ENCODE measurements at regions not wholly inside any gene's neighbourhood (a gene's known extent, or its start where the extent isn't known, plus 50 kb on each side); places are given as distances from the start of the nearest gene placed in this dataset.
"Not testable (repeated sequence)": the region's sequence is repeated elsewhere in the genome, so short reads cannot be mapped to it uniquely, and the experiment has no call there.

DNA sequence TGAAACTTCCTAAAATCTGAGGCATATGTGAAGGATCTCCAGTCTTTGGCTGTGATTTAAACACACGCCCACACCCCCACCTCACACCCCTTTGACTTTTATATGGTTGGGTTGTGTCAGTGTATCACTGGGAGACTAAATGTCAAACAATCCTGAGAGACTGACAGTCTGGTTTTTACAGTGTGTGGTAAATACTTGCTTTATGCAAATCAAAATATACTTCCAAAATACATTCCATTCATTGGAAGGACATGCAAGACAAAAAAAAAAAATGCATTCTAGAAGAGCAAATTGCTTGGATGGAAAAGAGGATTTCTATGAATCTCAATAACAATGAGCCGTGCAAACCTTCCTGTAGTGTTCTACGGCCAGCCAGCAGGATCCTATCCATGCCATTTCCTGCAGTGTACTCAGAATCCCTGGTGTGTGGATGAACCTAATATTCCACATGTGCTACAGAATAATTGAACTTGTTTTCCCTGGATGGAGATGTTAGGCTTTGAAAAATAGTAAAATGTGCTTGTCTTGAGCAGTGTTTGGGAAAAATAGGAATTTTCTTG, 602.1 kb upstream of the GOT2 start:
- DNase-seq (ENCODE audit: low read depth in 3 of 3) = no peak

DNA sequence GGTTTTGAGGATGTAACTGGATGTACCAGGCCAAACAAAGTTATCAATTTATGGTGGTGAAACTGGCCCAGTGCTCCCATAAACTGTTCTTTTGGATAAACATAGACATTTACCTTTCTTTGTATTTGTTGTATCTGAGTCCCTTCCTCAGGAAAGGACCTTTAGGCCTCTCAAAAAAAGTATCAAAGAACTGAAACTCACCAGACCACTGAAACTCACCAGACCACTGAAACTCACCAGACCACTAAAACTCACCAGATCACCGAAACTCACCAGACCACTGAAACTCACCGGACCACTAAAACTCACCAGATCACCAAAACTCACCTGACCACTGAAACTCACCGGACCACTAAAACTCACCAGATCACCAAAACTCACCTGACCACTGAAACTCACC, 597.6 kb upstream of the GOT2 start:
- DNase-seq (ENCODE audit: low read depth in 3 of 3) = not testable (repeated sequence)

DNA sequence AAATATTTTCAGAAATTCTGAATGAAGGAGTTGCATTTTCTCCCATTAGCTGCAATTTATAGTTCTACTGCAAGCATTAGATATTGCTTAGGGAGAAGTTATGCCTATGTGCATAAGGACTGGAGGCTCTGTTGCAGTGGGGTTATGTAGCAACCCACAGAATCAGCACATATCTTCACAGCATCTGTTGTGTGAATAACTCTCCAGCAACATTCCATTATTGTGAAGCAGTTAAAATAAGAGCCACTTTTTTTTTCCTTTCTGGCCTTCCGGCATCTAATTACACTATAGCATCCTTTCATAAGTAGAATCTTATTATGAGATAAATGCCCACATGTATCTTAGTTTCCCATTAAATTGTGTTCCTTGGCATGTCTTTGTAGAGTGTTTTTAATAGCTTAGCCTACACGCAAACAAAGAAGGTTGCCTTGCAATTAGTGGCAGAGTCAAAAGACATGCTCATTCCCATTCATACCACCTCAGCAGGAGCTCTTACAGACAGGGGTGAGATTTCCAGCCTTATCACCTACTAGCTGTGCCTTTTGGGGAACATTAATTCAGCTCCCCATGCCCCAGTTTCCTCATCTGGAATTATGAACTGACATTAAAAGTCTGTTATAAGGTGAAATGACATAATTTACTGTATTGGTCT, 596.0 kb upstream of the GOT2 start:
- no peak for DNase-seq (ENCODE audit: low read depth in 3 of 3)

DNA sequence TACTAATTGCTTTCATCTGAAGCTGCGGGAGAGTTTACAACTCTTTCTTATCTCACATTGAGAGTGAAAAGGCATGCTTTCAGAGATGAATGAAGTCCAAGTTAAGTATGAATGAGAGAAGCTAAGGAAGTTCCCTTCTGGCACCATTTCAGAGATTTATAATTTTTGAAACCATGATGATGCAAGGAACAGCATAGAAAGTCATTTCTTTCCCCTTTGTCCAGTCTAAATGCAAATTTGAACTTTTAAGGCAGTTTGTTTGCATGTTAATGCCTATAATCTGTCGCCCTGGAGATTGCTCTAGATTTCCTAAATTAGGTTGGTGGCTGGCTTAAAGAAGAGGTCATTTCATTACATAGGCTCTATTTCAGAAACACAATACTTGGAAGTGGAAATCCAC, 594.8 kb upstream of the GOT2 start:
- no peak for DNase-seq (ENCODE audit: low read depth in 3 of 3)

DNA sequence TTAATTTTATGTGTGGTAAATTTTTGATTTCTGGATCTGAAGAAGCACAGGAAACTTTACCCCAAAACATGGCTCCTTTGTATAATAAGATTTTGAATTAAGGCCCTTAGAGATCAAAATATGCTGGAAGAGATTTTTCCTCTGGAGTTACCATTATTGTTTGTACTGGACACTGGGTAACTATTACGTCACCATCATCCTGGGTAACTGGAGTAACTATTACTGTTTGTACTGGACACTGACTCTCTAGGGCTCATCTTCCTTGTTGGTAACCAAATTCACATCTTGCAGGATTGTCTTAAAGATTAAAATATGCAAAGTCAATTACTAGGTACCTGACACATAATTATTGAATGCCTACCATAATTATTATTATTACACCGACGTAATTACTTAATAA, 593.8 kb upstream of the GOT2 start:
- no peak for DNase-seq (ENCODE audit: low read depth in 3 of 3)

DNA sequence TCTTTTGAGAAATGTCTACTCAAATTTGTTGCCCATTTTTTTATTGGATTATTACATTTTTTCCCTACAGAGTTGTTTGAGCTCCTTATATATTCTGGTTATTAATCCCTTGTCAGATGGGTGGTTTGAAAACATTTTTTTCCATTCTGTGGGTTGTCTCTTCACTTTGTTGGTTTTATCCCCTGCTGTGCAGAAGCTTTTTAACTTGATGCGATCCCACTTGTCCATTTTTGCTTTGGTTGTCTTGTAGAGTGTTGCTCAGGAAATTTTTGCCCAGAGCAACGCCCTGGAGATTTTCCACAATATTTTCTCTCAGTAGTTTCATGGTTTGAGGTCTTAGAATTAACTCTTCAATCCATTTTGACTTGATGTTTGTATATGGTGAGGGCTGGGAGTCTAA, 592.8 kb upstream of the GOT2 start:
- DNase-seq (ENCODE audit: low read depth in 3 of 3) = no peak

DNA sequence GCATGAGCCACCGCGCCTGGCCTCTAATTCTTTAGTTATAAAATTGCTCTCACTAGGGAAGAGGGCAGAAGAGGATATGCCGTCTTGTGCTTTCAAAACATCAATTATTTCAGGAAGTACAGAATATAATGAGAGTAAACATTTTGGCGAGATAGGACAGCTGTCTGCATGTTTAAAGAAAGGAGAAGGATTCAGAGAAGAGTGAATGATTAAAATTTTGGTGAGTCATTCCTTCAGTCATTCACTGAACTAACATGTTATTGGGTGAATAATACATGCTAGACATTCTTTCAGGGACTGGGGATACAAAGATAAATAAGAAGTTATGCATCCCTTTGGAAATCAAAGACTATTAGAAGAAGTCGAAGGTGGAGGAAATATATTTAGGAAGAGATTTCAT, 590.3 kb upstream of the GOT2 start:
- no peak for DNase-seq (ENCODE audit: low read depth in 3 of 3)

DNA sequence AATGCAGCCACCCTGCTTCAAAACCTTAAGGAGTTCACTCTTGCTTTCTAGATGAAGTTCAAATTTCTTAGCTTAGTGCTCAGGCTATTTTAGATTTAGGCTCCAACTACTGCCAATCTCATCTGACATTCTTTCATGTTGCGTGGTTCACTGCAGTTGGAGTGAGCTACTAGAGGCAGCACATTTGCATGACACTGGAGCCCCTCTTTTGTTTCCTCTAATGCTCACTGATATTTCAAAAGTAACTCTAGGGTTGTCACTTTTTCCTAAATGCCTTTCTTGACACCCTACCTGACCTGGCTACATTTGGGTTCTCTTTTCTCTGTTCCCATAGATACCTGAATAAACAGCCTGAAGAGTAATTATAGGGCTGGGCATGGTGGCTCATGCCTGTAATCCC, 586.5 kb upstream of the GOT2 start:
- no peak for DNase-seq (ENCODE audit: low read depth in 3 of 3)

DNA sequence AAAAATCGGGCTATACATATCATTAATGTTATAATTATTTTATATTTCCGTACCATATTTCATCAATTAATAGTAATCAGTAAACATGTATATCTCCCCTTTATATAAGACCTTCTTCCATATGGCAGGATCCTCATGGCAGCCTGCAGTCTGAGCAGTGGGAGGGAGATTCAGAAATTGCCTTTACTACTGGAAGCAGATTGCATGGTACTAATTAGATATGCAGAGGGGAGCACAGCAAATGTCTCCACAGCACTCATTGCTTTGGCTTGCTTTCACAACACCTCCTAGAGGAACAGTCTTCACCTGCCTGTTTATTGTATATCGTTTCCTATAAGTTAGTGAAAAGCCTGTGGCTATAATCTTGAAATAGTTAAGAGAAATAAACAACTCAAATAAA, 585.8 kb upstream of the GOT2 start:
- DNase-seq (ENCODE audit: low read depth in 3 of 3) = no peak

DNA sequence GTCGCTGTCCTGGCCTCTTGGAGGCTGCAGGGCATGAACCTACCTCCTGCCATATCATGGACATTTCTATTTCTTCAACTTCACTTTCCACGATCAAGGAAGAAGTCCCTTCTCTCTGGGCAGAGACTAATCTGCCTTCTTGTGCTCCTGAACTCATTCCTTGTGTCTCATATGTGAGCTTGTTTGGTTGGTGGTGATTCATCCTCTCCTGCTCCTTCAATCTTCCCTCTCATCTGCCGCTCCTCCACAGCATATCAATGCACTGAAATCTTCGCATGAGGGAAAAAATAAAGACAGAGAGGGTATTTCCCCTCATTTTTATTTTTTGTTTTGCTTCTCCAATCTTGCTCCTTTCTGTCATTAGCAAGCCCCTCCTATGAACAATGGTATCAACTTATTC, 571.7 kb upstream of the GOT2 start:
- no peak for DNase-seq (ENCODE audit: low read depth in 3 of 3)

DNA sequence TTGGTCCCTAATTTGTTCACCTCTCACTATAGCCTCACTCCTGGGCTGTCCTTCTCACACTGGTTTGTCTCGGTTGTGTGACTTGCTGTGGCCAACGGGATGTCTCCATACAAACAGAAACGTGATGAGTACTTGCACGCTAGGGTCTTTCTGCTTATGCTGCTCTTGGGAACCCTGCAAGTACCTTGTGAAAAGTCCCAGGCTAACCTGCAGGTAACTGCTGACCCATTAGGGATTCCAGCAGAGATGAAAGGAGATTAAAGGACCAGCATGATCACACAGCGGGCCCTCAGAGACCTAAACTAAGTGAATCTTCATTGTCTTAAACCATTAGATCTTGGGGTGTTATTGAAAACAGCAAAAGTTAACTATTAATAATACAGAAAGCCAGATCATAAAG, 562.8 kb upstream of the GOT2 start:
- no peak for DNase-seq (ENCODE audit: low read depth in 3 of 3)

DNA sequence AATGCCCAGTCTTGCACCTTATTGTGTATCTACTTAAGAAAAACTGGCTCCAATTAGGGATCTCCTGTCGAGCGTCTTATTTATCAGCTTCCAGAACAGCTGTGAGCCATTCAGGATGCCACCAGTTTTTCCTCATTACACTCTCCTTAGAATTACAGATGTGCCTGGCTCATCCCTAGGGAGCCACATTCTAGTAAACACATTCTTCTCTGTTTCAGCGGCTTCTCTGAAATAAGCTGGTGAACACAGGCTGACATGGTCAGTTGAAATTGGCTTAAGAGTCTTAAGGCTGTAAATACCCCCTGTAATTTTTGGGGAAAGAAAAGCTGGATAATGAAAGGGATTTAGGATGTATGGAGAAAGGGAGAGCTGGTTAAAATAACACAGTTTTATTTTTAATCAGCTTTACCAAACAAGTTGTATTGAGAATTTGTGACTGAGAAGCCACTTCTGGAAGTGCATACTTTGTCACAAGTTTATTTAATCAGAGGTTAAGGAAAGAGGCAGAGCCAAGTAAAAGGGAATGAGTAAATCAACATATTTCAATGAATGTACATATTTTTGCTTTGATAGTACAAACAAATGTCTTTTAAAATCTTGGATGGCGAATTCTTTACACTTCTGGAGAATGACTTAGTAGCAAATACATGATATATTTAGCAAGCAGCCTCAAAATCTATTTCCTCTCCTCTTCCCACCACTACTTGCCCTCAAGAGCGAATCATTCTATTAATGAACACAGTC, 562.0 kb upstream of the GOT2 start:
- DNase-seq (ENCODE audit: low read depth in 3 of 3) = no peak

DNA sequence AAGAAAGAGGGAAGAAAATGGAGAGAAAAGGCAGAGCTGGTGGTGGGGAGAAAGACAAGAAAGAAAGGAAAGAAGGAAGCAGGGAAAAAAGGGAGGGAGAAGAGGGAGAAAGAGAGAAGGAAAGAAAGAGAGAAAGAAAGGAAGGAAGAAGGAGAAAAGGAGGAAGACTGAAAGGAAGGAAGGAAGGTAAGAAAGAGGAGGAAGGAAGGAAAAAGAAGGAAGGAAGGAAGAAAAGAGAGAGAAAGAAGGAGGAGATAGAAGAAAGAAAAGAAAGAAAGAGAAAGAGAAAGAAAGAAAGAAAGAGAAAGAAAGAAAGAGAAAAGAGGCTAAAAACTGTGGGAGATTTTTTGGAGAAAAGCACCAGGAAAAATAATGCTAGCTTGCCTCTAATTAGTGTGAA, 561.4 kb upstream of the GOT2 start:
- DNase-seq (ENCODE audit: low read depth in 3 of 3) = no peak

DNA sequence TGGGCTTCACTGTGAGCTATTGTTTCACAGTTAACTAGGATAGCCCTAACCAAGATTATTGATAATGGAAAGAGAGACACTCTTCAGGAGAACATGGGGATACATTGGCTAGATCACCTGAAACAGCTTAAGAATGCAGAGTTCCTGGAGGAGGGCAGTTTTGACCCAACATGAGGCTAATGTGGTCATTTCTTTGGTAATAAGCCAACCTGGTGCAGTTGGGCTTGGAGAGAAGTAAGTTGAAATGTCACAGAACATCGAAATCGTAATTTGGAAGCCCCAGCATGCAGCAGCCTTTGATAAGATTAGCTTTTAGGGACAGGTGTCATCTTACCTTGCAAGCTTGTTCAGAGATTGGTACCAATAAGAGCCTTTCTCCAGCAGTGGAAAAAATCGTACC, 556.6 kb upstream of the GOT2 start:
- no peak for DNase-seq (ENCODE audit: low read depth in 3 of 3)

DNA sequence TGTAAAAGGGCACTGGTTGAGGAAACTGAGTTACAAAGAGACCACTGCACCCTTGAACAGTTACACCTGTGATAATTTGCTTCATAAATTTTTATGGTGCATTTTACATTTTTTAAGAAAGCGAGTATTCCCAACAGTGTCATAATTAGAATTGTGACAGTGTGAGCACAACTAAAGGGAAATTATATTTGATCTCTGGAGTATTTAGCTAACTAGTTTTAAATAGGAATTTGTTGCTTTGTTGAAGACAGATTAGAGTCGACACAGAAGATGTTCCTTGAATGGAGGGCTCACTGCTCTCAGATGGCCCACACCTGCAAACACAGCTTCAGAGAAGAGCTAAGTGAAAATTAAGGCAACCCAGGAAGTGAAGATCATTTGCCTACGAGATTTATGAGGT, 555.0 kb upstream of the GOT2 start:
- DNase-seq (ENCODE audit: low read depth in 3 of 3) = no peak

DNA sequence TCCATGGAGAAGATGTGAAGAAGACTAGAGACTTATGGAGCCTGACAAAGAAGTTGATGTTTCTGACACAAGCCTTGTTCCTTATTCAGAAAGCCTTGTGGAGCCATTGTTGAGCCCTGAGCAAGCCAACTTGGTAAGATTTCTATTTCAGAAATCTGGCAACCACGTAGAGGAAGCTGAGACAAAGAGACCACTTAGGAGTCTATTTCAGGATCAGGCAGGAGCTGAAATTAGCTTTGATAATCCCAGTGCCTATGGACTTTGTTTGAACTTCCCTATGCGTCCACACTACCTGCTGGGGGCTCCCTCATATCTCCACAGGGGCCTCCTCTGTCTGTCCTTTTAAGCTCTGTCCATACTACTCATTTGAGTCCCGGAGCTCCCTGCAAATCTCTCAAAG, 540.0 kb upstream of the GOT2 start:
- DNase-seq (ENCODE audit: low read depth in 3 of 3) = no peak

DNA sequence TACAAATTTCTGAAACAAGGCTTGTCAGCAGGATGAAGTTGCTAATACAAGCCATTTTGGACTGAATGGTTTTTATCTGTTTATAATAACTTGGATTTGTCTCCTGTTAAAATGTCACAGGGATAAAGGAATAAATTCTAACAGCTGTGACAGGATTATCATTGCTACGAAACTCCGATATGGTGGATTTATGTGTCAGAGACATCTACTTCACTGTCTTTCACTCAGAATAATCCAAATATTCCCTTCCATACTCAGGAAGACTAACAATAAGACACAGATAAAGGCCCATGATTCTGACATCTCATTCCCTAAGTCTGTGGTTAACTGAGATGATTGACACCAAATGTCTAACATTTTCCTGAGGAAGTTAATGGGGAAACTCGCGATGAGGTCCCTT, 529.8 kb upstream of the GOT2 start:
- no peak for DNase-seq (ENCODE audit: low read depth in 3 of 3)

DNA sequence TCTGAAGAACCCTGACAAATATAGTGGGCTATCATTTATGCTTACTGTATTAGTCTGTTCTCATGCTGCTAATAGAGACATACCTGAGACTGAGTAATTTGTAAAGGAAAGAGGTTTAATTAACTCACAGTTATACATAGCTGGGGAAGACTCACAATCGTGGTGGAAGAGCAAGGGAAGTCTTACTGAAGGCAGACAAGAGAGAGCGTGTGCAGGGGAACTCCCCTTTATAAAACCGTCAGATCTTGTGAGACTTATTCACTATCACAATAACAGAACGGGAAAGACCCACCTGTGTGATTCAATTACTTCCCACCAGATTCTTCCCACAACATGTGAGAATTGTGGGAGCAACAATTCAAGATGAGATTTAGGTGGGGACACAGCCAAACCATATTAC, 526.8 kb upstream of the GOT2 start:
- DNase-seq (ENCODE audit: low read depth in 3 of 3) = no peak

DNA sequence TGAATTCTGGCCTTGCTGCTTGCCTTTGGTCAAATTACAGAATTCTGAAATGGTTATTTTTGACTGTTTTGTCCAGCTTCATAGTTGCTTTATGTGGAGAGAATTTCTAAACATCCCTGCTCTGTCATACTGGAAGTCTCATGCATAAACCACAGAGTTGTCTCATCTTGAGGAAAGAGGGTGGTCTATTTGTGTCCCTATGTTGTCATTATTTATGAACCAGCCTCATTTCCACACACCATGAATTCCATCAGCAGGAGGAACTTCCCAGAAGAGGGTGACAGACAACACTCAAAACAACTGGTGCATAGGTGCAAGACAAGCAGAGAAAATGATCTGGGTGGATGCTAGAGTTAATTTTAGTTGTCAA, 525.8 kb upstream of the GOT2 start:
- no peak for DNase-seq (ENCODE audit: low read depth in 3 of 3)

DNA sequence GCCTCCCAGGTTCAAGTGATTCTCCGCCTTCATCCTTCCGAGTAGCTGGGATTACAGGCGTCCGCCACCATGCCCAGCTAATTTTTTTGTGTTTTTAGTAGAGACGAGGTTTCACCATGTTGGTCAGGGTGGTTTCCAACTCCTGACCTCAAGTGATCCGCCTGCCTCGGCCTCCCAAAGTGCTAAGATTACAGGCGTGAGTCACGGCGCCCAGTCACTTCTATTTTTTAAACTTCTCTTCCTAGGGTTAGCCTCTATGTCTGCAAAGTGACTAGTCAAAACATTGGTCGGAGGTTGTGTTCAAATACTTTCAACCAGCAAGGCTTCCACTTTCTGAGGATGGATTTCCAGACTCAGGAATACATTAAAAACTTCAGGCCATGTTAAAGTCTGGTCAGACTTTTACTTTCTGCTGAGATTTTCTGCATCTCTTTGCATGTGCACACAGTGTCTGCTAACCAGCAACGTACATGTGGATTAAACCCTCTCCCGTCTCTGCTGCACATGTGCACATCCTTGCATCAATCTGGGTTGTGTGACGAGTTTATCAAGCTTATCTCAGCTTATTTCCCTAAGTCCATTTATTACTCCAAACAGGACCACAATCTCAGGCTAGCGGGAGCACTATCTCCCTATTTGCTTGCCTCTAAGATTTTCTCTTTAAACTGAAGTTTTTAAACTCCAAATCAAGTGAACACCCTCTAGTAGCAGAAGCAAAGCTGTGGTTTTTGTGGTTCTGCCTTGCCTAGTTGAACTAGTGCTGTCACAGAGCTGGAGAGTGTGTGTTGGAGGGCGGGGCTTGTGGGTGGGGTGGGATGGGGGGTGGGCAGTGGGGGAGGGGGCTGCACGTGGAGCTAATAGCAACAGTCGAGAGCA, 525.2 kb upstream of the GOT2 start:
- no peak for DNase-seq (ENCODE audit: low read depth in 3 of 3)

DNA sequence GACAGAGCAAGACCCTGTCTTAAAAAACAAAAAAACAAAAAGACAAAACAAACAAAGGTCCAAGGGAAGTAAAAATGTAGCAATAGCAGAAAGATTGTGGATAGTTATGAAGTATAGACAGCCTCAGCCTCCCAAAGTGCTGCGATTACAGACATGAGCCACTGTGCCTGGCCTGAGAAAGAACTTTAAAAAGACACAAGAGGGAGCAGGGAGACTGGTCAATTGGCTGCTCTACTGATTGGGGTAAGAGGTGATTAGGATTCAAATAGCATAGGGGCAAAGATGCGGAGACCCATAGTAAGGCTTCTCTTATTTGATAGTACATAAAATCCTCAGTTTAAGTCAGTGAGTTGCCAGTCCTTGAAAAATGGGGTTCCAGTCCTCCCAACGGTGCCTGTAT, 518.2 kb upstream of the GOT2 start:
- no peak for DNase-seq (ENCODE audit: low read depth in 3 of 3)

DNA sequence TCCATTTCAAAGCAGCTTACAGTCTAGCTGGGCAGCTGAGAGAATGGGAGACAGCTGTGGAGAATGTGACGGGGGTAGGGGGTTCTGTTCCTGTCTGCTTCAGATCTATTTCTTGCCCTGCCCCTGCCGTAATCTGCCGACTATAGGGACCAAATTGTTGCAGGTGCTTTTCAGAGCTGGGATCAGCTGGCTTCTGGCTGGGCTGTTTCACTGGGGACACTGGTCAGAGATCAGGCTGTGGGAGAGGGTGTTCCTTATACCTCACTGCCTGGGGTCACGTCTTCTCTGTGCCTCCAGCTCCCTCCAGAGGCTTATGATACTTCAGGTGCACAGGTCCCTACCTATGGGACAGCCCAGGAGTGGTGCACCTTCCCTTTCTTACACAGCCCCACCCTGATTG, 514.9 kb upstream of the GOT2 start:
- no peak for DNase-seq (ENCODE audit: low read depth in 3 of 3)

DNA sequence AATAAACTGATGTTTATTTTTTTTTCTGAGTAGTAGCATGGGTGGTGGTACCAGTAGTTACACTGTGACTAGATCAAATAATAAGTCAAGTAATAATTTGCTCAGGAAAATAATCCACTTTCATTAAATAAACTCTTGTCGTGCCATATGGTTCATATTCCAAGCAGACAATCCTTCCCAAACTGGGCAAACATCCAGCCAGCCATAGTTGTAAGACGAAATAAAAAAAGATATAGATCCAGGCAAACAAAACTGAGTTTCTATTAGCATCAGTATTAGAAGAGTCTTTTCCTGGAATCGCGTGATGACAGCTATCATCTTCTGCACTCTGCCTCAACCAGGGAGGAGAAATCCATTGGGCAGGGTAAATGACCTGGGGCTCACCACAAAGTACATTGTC, 508.4 kb upstream of the GOT2 start:
- no peak for DNase-seq (ENCODE audit: low read depth in 3 of 3)

Measured in stimulated activated CD4-positive, alpha-beta T cell treated with anti-CD3 and anti-CD28 coated beads, TNF-alpha, amount 100 ng/mL, for 48 hours (primary cell).